IPS-18a (cell line): ENCODE measurements at regions not wholly inside any gene's neighbourhood (a gene's known extent, or its start where the extent isn't known, plus 50 kb on each side); places are given as distances from the start of the nearest gene placed in this dataset.

Source experiments
- H3K27ac ChIP-seq: one replicate; pipeline ENCODE4 v1.5.1; 2013; ENCODE audit warnings: low read length
- H3K27me3 ChIP-seq: one replicate; pipeline ENCODE4 v1.6.1; 2013; ENCODE audit warnings: mild to moderate bottlenecking, low read length; ENCODE audit not compliant: control insufficient read depth, insufficient read depth
- H3K36me3 ChIP-seq: one replicate; pipeline ENCODE4 v1.6.1; 2013; ENCODE audit warnings: low read depth, low read length; ENCODE audit not compliant: control insufficient read depth
- H3K4me1 ChIP-seq: one replicate; pipeline ENCODE4 v1.6.1; 2013; ENCODE audit warnings: low read depth, low read length; ENCODE audit not compliant: control insufficient read depth
- H3K4me3 ChIP-seq: one replicate; pipeline ENCODE4 v1.5.1; 2013; ENCODE audit warnings: low read length
- H3K9ac ChIP-seq: one replicate; pipeline ENCODE4 v1.6.1; 2013; ENCODE audit warnings: mild to moderate bottlenecking, low read length, moderate library complexity
- H3K9me3 ChIP-seq: one replicate; pipeline ENCODE4 v1.6.1; 2013; ENCODE audit warnings: low read depth, low read length; ENCODE audit not compliant: control insufficient read depth

DNA sequence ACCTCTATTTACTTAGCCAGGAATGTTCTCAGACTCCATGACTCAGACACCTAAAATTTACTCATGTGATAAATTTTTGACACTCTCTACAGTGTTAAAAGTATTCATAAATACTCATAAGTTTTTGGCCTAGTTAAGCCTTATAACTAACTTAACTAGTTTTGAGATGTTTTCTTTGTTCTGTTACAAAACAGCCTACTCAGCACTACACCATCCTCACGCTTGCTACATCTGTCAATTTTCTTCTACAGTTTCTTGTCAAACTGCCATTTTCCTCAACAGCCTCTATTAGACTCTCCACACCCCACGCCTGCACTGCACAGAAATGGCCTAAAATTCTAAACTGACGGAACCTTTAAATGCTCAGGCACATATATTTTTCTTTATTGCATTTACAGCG lies 195.5 kb downstream of the ANXA1 start:
- Histone ChIP-seq H3K4me1 (no peaks in the 10 kb centered on the region), H3K9ac (no peak overlapping the region), H3K4me3 (no peak overlapping the region), H3K36me3 (no peaks in the 10 kb centered on the region), H3K27me3 (no peaks in the 10 kb centered on the region), H3K27ac (no peak overlapping the region), H3K9me3 (no peaks in the 10 kb centered on the region)

DNA sequence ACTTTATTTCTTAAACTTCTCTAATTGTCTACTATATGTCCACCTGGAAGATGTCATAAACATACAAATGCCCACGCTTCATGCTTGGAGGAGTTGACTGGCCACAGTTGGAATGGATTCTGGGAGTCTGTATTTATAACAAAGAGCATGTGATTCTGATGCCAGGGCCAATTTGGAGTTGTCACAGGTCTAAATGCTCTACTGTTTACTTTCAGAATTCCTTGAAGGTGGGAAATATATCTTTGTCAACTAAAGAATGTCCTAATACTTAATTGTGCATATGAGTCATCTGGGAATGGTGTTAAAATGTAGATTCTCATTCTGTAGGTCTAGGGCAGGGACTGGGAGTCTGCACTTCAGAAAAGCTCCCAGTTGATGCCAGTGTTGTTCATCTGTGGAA lies 196.1 kb downstream of the ANXA1 start:
- Histone ChIP-seq H3K4me3 (no peak overlapping the region), H3K27me3 (no peaks in the 10 kb centered on the region), H3K4me1 (no peaks in the 10 kb centered on the region), H3K9ac (no peak overlapping the region), H3K27ac (no peak overlapping the region), H3K9me3 (no peaks in the 10 kb centered on the region), H3K36me3 (no peaks in the 10 kb centered on the region)

DNA sequence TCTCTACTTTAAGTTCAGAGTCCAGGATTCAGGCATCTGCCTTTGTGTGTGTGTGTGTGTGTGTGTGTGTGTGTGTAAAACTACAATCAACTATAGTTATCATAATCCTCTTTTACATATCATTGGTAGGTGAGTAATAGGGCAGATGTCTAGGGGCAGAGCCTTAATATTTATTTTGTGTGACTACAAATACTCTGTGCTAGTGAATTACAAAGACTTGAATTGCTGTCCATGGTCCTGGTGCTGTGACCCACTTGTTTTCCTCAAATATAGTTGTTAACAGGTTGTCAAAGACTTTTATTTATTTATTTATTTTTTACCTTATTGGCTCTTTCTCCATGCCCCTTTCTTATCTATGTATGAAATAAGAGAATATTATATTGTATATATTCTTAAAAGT lies 196.8 kb downstream of the ANXA1 start:
- no peak overlapping the region for H3K27ac ChIP-seq
- H3K4me3 ChIP-seq = no peak overlapping the region
- no peaks in the 10 kb centered on the region for H3K4me1 ChIP-seq
- no peak overlapping the region for H3K9ac ChIP-seq
- no peaks in the 10 kb centered on the region for H3K9me3 ChIP-seq
- H3K36me3 ChIP-seq = no peaks in the 10 kb centered on the region
- no peaks in the 10 kb centered on the region for H3K27me3 ChIP-seq

DNA sequence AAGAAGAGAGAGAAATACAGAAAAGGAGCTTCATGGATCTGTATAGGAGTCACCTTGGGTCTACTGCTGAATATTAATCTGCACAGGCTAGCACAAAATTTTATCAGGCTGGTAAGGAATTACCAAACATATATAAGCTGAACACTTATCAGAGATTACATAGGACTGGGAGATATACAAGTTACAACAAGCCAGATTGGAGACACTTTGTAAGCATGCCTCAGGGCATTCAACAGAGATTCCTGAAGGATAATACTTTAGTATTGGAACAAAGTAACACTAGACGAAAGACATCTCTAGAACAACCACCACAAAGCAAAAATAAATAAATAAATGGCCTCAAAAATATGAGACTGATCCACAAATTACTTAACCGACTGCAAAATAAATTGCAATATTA lies 197.8 kb downstream of the ANXA1 start:
- H3K27me3 ChIP-seq = no peaks in the 10 kb centered on the region
- no peak overlapping the region for H3K9ac ChIP-seq
- no peaks in the 10 kb centered on the region for H3K9me3 ChIP-seq
- no peak overlapping the region for H3K4me3 ChIP-seq
- no peaks in the 10 kb centered on the region for H3K36me3 ChIP-seq
- H3K4me1 ChIP-seq = no peaks in the 10 kb centered on the region
- H3K27ac ChIP-seq = no peak overlapping the region

DNA sequence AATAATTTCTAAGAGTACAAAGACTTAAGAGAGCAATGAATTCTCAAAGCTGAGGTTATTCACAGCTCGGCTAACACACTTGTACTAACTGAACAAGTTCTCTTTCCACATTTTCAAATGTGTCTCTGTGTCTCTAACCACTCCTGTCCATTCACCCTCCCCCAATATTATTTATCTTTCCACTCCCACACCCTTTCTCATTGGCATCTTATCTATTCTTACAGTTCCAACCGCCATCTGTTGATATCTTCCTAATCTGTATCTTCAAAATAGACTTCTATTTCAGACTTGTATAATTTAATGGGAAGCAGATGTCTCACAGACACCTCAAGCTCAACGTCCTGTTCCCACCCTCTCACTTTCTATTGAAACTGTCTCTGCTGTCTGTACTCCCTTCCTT lies 205.9 kb downstream of the ANXA1 start:
- Histone ChIP-seq H3K27ac (no peak overlapping the region), H3K27me3 (no peaks in the 10 kb centered on the region), H3K9ac (no peak overlapping the region), H3K36me3 (no peaks in the 10 kb centered on the region), H3K4me3 (no peak overlapping the region), H3K4me1 (no peaks in the 10 kb centered on the region), H3K9me3 (no peaks in the 10 kb centered on the region)

DNA sequence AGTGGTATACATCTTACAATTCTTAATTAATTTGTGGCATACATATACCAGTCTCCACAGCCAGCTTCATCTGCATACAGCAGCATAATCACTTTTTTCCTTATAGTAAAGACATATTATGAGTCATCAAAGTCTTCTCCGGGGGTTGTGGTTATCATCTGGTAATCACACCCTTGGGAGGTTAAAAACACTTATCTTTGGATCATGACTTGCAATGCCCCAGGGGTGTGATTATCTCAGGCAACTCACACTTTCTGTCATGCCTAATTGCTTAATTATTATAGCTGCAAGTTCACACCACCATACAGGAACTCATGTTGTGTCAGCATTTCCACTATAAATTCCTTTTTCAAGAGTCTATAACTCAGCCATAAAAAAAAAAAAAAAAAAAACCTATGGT lies 218.4 kb downstream of the ANXA1 start:
- no peaks in the 10 kb centered on the region for H3K9me3 ChIP-seq
- no peak overlapping the region for H3K27ac ChIP-seq
- no peaks in the 10 kb centered on the region for H3K4me1 ChIP-seq
- H3K36me3 ChIP-seq = no peaks in the 10 kb centered on the region
- no peak overlapping the region for H3K4me3 ChIP-seq
- no peak overlapping the region for H3K9ac ChIP-seq
- no peaks in the 10 kb centered on the region for H3K27me3 ChIP-seq

DNA sequence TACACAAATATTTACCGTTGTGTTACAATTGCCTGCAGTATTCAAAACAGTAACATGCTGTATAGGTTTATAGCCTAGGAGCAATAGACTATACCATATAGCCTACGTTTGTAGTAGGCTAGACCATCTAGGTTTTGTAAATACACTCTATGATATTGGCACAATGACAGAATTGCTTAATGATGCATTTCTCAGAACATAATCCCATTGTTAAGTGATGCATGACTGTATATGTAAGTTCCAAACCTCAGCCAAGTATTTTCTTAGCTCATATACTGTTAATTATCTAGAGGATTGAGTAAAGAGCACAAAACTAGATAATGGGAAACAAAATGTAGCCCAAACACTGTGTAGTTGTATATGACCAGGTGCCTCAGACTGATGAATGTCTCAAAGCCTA lies 220.1 kb downstream of the ANXA1 start:
- H3K27ac ChIP-seq = no peak overlapping the region
- H3K4me1 ChIP-seq = no peaks in the 10 kb centered on the region
- no peaks in the 10 kb centered on the region for H3K36me3 ChIP-seq
- no peaks in the 10 kb centered on the region for H3K27me3 ChIP-seq
- no peaks in the 10 kb centered on the region for H3K9me3 ChIP-seq
- no peak overlapping the region for H3K9ac ChIP-seq
- H3K4me3 ChIP-seq = no peak overlapping the region

DNA sequence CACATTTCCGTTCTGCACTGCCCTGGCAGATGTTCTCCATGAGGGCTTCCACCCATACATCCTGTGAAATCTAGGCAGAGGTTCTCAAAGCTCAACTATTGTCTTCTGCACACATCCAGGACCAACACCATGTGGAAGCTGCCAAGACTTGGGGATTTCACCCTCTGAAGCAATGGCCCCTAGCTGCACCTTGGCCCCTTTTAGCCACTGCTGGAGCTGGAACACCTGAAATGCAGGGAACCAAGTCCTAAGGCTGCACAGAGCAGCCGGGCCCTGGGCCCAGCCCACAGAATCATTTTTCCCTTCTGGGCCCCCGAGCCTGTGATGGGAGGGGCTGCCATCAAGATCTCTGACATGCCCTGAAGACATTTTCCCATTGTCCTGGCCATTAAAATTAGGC lies 228.7 kb downstream of the ANXA1 start:
- Histone ChIP-seq H3K27me3 (no peaks in the 10 kb centered on the region), H3K9ac (no peak overlapping the region), H3K4me3 (no peak overlapping the region), H3K27ac (no peak overlapping the region), H3K36me3 (no peaks in the 10 kb centered on the region), H3K4me1 (no peaks in the 10 kb centered on the region), H3K9me3 (no peaks in the 10 kb centered on the region)

DNA sequence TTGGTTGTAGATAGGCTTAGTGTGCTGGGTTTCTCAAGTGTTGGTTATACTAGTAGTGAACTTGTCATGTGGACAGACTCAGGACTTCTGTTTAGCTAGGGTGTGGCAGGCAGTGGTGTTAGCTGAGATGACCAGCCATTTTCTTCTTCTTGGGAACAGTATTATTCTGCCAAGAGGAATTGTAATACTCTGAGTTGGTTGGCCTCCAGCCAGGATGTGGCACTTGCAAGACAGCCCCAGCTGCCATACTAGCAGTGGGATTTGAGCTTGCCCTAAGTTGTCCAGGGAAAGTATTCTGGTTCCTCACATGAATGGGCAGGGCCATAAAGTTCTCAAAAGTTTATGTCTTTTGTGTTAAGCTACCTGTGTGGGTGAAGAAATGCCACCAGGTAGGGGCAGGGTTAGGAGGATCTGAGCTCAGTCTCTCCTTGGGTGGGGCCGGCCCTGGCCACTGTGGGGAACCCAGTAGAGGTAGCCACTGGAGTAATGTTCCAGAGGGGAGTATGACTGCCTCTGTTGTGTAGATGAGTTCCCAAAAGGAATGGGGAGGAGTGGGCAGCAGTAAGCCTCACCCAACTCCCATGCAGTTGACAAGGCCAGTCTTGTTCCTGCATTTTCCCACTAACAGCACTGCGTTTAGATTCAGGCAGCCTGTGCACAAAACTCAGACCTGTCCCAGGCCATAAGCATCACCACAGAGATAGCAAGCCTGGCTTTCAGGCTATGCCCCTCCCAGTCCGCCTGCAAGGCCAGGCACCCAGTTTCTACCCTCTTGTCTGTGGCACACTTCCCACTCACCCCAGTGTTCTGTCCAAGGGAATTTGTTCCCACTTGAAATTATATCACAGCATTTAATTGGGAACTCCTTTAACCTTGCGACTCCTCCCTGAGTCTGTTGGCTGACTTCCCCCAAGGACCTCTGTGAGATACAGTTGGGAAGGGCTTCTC lies 250.7 kb downstream of the ANXA1 start:
- H3K27ac ChIP-seq = no peak overlapping the region
- no peaks in the 10 kb centered on the region for H3K9me3 ChIP-seq
- H3K4me1 ChIP-seq = no peaks in the 10 kb centered on the region
- H3K36me3 ChIP-seq = no peaks in the 10 kb centered on the region
- H3K27me3 ChIP-seq = no peaks in the 10 kb centered on the region
- no peak overlapping the region for H3K9ac ChIP-seq
- H3K4me3 ChIP-seq = no peak overlapping the region

DNA sequence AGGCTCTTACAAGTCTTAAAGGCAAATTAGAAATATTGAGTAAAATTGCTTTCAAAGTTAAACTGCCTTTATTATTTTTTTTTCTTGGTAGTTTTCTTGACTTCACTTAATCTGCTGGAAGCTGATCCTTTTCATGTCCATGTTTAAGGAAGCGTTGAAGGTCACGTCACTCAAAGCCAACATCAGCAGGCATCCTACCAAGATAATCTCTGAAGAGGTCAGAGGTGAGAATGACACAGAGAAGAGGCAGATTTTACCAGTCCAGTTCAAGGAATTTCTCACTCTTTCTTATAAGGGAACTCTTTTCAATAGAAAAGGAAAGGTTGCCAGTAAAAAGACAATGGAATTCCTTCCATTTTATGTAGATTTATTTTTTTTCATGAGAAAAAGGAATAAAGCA lies 259.8 kb downstream of the ANXA1 start:
- Histone ChIP-seq H3K9me3 (no peaks in the 10 kb centered on the region), H3K27me3 (no peaks in the 10 kb centered on the region), H3K4me3 (no peak overlapping the region), H3K27ac (no peak overlapping the region), H3K4me1 (peaks cover 3% of the 10 kb centered on the region), H3K36me3 (no peaks in the 10 kb centered on the region), H3K9ac (no peak overlapping the region)

DNA sequence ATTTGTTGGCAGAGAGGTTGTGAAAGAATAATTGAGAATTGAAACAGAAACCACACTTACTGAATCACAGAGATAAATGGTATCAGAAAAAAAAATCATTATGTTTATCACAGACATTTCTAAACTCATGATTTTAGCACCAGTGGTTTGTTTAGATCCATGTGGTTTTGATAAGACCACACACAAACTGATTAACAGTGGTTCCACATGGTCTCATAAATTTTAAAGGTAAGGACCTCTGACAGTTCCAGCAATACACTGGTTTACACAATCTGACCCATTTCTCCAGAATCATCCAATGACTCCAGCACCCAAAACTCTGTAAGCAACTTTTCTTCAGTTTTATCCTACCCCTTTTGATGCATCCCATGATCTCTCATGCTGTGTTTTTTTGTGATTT lies 261.2 kb downstream of the ANXA1 start:
- no peak overlapping the region for H3K4me3 ChIP-seq
- no peaks in the 10 kb centered on the region for H3K27me3 ChIP-seq
- H3K9ac ChIP-seq = no peak overlapping the region
- no peak overlapping the region for H3K27ac ChIP-seq
- H3K4me1 ChIP-seq = peaks cover 3% of the 10 kb centered on the region
- no peaks in the 10 kb centered on the region for H3K36me3 ChIP-seq
- H3K9me3 ChIP-seq = no peaks in the 10 kb centered on the region

DNA sequence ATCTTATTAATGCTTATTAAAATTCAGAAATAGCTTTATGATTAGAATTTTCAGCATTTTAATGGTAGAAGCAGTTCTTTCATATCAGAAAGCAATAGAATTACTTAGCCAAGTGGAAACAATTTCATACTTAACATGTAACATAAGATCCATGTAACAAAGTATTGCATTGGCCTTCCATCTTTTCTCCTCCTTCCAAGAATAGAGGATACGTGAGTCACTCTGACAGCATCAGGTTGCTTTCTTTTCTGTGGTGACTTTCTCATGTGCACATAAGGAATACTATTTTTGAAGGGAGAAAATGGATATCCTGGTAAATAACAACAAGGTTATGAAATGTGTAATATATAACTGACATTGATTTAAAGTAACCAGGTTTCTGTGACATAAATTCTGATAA lies 272.2 kb downstream of the ANXA1 start:
- H3K36me3 ChIP-seq = no peaks in the 10 kb centered on the region
- H3K27ac ChIP-seq = no peak overlapping the region

More for the DNA sequence above, 272.2 kb downstream of the ANXA1 start:
- Histone ChIP-seq H3K4me1 (no peaks in the 10 kb centered on the region), H3K27me3 (no peaks in the 10 kb centered on the region), H3K4me3 (no peak overlapping the region), H3K9ac (no peak overlapping the region), H3K9me3 (no peaks in the 10 kb centered on the region)
